ENCODE measurements at regions not wholly inside any gene's neighbourhood (a gene's known extent, or its start where the extent isn't known, plus 50 kb on each side); places are given as distances from the start of the nearest gene placed in this dataset.

DNA sequence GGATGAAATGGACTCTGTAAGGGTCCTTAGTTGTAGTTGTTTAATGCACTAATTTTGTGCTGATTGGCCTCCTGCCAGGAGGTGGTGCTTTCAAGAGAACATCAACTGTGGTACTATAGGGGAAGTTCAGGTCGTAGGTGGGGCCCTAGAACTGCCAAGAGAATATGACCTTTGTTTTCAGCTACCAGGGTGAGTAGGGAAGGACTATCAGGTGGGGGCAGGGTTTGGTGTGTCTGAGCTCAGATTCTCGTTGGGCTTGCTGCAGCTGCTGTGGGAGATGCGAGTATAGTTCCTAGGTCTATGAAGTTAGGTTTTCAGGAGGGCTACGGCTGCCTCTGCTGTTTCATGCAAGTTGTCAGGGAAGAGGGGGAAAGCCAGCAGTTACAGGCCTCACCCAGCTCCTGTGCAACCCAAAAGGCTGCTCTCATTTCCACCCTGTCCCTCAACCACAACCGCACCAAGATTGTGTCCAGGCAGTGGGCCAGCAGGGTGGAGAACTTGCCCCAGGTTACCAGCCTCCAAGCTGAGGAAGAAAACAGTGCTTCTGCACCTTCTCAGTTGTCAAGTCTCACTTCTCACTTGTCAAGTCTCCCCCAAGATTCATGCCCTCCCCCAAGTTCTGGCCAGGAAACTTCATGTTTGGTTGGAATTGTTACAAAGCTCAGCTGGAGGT, 626.5 kb upstream of the MAP3K7 start:
- no peak for TF ChIP-seq CTCF (IDR thresholded peaks at IDR 0.05; ENCODE audit: low read depth, low read length, missing input control)
- no peak for TF ChIP-seq SP1 (IDR thresholded peaks at IDR 0.05)
- TF ChIP-seq TAF1 (conservative IDR thresholded peaks at IDR 0.05): no peak
- no peak for TF ChIP-seq JUND (IDR thresholded peaks at IDR 0.05)
- TF ChIP-seq ZBTB33 (IDR thresholded peaks at IDR 0.05): no peak
- TF ChIP-seq, protein P1, sequence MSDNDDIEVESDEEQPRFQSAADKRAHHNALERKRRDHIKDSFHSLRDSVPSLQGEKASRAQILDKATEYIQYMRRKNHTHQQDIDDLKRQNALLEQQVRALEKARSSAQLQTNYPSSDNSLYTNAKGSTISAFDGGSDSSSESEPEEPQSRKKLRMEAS (IDR thresholded peaks at IDR 0.05): no peak
- TF ChIP-seq YY1 (IDR thresholded peaks at IDR 0.05): no peak
- TF ChIP-seq RAD21 (IDR thresholded peaks at IDR 0.05): no peak
- no peak for TF ChIP-seq GABPA (IDR thresholded peaks at IDR 0.05 in 1 of 2, conservative IDR thresholded peaks at IDR 0.05 in 1 of 2)
- no peak for TF ChIP-seq EGR1 (IDR thresholded peaks at IDR 0.05; ENCODE audit: low read depth in 2 of 2)
- TF ChIP-seq, protein P2, sequence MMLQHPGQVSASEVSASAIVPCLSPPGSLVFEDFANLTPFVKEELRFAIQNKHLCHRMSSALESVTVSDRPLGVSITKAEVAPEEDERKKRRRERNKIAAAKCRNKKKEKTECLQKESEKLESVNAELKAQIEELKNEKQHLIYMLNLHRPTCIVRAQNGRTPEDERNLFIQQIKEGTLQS (IDR thresholded peaks at IDR 0.05): no peak
- TF ChIP-seq RXRA (IDR thresholded peaks at IDR 0.05): no peak

Measured in liver (tissue), 3 donors.